ENCODE measurements at regions not wholly inside any gene's neighbourhood (a gene's known extent, or its start where the extent isn't known, plus 50 kb on each side); places are given as distances from the start of the nearest gene placed in this dataset.
"Not testable (repeated sequence)": the region's sequence is repeated elsewhere in the genome, so short reads cannot be mapped to it uniquely, and the experiment has no call there.

DNA sequence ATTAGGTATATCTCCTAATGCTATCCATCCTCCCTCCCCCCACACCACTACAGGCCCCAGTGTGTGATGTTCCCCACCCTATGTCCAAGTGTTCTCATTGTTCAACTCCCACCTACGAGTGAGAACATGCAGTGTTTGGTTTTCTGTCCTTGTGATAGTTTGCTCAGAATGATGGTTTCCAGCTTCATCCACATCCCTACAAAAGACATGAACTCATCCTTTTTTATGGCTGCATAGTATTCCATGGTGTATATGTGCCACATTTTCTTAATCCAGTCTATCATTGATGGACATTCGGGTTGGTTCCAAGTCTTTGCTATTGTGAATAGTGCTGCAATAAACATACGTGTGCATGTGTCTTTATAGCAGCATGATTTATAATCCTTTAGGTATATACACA is 53.8 kb upstream of the HIVEP2 start:
- DNase-seq; in situ Hi-C loops (cut with MboI; ENCODE audit: low pct_unique_long_range_greater_than_20kb, low sequenced_read_pairs): not testable (repeated sequence)

DNA sequence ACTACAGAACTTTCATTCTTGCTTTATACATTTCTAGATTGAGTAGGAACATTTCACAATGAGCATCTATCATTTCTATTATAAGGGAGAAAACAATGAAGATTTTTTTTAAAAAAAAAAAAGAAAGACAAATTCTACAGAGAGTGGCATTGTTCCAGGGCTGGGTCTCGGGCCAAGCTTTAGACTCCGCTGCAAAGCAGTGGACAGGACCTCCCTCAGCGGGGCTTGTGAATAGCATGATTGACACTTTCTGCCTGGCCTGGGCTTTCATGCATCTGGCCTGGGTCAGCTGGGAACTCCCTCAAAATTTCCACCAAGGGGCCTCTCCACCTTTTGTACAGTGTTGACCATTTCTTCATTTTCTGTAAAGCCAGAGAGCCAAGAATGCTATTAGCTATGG is 55.8 kb upstream of the HIVEP2 start:
- in situ Hi-C loops (cut with MboI; ENCODE audit: low pct_unique_long_range_greater_than_20kb, low sequenced_read_pairs), result no loop called here

DNA sequence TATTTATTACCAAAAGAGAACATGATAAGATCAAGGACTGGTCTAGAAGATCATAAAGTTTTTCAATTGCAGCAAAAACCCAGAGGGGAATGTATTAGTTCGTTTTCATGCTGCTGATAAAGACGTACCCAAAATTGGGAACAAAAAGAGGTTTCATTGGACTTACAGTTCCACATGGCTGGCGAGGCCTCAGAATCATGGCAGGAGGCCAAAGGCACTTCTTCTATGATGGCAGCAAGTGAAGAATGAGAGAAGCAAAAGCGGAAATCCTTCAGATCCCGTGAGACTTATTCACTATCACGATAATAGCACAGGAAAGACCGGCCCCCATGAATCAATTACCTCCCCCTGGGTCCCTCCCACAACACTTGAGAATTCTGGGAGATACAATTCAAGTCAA is 57.7 kb upstream of the HIVEP2 start:
- no peak for DNase-seq
- in situ Hi-C loops (cut with MboI; ENCODE audit: low pct_unique_long_range_greater_than_20kb, low sequenced_read_pairs), result no loop called here

More for the DNA sequence above, 55.8 kb upstream of the HIVEP2 start:
- no peak for DNase-seq

DNA sequence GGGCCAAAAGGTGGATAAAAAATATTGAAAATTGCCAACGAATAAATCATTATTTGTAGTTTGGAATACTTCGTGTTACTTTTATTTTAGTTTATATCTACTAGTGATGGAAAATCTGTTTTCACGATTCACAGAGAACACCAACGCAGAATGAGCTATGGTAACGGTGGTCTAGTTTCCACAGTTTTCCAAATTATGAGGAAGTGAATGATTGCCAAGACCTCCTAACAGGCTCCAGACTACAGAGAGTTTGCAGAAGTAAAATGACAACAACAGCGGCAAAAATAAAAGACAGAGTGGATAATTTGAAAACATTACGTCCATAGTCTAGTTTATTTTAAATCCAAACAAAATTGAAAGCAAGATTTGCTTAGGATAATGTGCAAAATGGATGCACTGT is 57.0 kb upstream of the AIG1 start:
- in situ Hi-C loops (cut with MboI; ENCODE audit: low pct_unique_long_range_greater_than_20kb, low sequenced_read_pairs), result no loop called here
- no peak for DNase-seq

DNA sequence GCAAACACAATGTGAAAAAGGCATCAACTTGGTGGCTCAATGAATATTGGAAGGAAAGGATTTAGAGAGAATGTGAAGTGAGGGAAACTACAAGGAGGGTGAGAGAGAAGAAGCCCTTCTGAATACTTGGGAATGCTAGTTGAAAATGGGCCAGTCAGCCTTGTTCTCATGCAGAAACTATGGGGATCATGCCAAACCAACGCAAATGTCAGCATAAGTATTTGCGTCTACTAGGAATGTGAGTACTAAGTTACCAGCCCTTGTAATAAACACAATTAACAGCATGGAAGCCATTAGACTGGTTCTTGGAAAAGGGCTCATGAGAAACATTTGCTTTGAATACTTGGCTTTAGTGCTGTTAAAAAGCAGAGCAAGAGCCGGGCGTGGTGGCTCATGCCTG is 54.9 kb upstream of the AIG1 start:
- DNase-seq, result no peak
- in situ Hi-C loops (cut with MboI; ENCODE audit: low pct_unique_long_range_greater_than_20kb, low sequenced_read_pairs), result no loop called here

DNA sequence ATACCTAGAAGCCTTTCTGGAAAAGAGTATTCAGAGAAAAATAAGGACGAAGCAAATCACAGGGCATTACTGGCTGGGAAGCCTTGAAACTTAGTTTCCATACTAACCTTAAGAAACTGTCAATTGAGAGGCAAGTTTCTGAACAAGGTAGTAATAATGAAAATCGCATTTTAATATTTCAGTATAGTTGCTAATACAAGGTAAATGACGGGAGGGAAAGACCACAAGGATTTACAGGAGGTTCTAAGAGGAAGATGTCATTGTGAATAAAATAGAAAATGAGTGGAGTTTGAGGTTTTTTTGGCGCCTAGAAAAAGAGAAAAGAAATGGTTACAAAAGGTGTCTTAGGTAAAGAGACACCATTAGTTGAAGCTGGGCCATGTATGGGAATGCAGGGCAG is 53.9 kb upstream of the AIG1 start:
- in situ Hi-C loops (cut with MboI; ENCODE audit: low pct_unique_long_range_greater_than_20kb, low sequenced_read_pairs), result no loop called here
- no peak for DNase-seq

DNA sequence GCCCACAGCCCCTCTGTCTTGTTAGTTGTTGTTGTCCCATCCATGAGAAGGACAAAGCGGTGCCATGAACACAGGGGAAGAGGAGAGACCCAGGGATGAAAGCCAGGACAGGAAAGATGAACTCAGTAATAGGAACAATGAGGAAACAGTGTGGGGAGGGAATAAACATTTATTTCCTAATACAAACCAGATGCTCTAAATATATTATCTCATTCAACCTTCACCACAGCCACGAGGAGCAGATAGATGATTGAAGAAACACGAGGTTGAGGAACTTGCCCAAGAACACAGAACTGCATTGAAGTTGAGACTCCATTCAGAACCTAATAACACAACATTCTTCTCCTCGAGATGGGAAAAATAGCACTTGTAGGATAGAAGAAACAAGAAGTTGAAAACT is 53.0 kb upstream of the AIG1 start:
- no peak for DNase-seq
- in situ Hi-C loops (cut with MboI; ENCODE audit: low pct_unique_long_range_greater_than_20kb, low sequenced_read_pairs), result no loop called here

DNA sequence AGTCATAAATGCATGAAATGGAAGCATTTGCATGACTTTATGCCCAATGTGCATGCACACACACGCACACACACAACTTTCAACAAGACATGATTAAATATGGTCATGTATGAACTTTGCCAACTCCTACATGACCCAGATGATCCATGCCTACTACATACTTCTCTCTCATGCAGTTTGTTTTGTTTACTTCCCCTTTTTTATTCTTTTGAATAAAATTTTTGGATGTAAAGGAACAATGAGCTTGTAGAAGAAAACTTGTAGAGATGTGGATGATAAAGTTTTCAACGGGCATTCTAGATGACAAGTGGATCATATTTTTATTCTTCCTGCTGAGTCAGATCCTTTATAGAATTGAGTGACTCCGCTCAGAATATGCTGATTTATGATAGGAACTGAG is 50.8 kb upstream of the AIG1 start:
- in situ Hi-C loops (cut with MboI; ENCODE audit: low pct_unique_long_range_greater_than_20kb, low sequenced_read_pairs), result no loop called here
- DNase-seq, result peak; percentile 10
